Activated naive CD4-positive, alpha-beta T cell treated with anti-CD3 and anti-CD28 coated beads, Interleukin-2, amount 10 ng/mL, durations not matched to agents 7 days and 5 days (primary cell): ENCODE measurements at regions not wholly inside any gene's neighbourhood (a gene's known extent, or its start where the extent isn't known, plus 50 kb on each side); places are given as distances from the start of the nearest gene placed in this dataset.

Source experiments
- CTCF ChIA-PET: fragments of 350-600 bp; sonication (Branson Sonifier 250); formaldehyde crosslinking; loops from one replicate; lab custom pipeline; 2021; ENCODE audit warnings: antibody characterized with exemption; lab: Charles Lee
- DNase-seq: peaks from one replicate; pipeline ENCODE4 v3.0.0-alpha.2; 2020
- H3K27ac Mint-ChIP-seq: one replicate; pipeline ENCODE4 v1.8.0; 2021; ENCODE audit warnings: mild to moderate bottlenecking, moderate library complexity, mixed read lengths
- H3K27me3 Mint-ChIP-seq: one replicate; pipeline ENCODE4 v1.8.0; 2021; ENCODE audit warnings: mild to moderate bottlenecking, mixed read lengths
- H3K36me3 Mint-ChIP-seq: one replicate; pipeline ENCODE4 v1.8.0; 2021; ENCODE audit warnings: mixed read lengths
- H3K4me1 Mint-ChIP-seq: one replicate; pipeline ENCODE4 v1.8.0; 2021; ENCODE audit warnings: mixed read lengths
- H3K4me3 Mint-ChIP-seq: one replicate; pipeline ENCODE4 v1.8.0; 2021; ENCODE audit warnings: mild to moderate bottlenecking, moderate library complexity, mixed read lengths
- H3K9me3 Mint-ChIP-seq: one replicate; pipeline ENCODE4 v1.8.0; 2021; ENCODE audit warnings: mixed read lengths

GRCh38 chr5:120035181-120035580 is 405.8 kb downstream of the FAM170A start:
- CTCF ChIA-PET: no interaction called here
- Mint-ChIP-seq H3K4me1 (no peaks in the 10 kb centered on the region), H3K9me3 (peaks cover 2% of the 10 kb centered on the region), H3K36me3 (no peaks in the 10 kb centered on the region), H3K4me3 (no peak overlapping the region), H3K27me3 (no peaks in the 10 kb centered on the region), H3K27ac (no peak overlapping the region)
- no peak for DNase-seq

DNA sequence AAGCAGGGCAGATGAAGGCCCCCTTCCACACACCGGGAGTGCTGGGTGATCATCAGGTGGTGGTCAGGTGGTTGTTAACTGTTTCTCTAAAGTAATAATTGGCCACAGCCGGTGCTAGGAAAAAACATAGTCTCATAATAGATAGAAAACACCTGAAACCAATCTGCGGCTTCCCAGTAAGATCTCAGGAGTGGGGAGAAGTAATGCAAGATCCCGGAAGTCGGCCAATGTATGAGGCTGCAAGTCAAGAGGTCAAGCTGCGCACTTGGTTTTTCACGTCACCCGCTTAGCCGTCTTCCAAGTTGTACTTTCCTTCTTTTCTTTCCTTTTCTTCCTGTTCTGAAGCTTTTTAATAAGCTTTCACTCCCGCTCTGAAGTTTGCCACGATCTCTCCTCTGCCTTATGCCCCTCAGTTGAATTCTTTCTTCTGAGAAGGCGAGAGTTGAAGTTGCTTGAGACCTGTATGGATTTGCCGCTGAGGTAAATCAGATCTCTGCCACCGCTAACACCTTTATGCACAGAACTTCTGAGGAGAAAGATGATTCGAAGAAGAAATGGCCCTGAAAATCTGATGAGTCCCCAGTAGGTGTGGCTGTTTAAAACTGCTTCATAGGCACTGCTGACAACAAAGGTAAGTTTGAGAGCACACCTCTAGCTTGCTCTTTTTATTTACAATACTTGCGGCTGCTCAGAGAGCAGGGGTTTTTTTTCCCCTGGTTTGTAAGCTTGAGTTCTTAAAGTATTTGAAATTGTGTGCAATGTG is 406.6 kb downstream of the FAM170A start:
- DNase-seq: no peak
- Mint-ChIP-seq H3K36me3 (no peaks in the 10 kb centered on the region), H3K27ac (no peak overlapping the region), H3K27me3 (no peaks in the 10 kb centered on the region), H3K4me1 (no peaks in the 10 kb centered on the region), H3K9me3 (peaks cover 2% of the 10 kb centered on the region), H3K4me3 (no peak overlapping the region)
- CTCF ChIA-PET: no interaction called here

DNA sequence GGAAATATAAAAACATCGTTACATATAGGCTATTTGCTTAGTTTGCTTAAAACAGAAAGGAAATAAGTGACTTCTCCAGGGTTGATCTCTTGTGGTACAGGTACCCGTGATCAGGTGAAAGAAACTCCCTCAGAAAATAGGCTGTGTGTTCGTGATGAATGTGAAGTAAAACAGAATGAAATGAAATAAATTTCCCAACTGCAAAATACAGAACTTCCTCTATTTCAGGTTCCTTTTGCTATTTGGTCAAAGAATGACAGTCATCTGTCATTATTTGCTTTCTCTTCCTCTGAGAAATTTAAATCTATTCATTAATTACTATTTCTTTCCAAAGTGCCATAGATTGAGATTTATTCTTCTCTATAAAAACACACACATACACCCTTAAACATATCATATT is 408.1 kb downstream of the FAM170A start:
- no peaks in the 10 kb centered on the region for H3K36me3 Mint-ChIP-seq
- no peak overlapping the region for H3K27ac Mint-ChIP-seq
- peaks cover 2% of the 10 kb centered on the region for H3K9me3 Mint-ChIP-seq
- H3K4me1 Mint-ChIP-seq: no peaks in the 10 kb centered on the region
- H3K27me3 Mint-ChIP-seq: no peaks in the 10 kb centered on the region
- DNase-seq: no peak
- CTCF ChIA-PET: no interaction called here
- no peak overlapping the region for H3K4me3 Mint-ChIP-seq

DNA sequence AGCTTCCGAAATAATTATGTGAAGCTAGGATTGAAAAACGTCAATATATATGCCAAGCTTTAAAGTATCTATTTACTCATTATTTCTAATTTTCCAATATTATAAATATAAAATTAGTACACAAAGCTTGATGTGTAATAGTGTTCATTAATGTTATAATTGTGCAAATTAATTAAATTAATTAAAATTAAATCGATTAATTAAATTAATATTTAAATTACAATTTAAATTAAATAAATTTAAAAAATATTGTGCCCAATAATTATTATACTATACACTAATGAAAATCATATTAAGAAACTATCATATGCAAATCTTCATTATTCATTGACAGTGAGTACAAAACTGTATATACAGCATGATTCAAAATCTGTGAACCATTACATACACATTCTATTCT is 409.8 kb downstream of the FAM170A start:
- Mint-ChIP-seq H3K27me3 (no peaks in the 10 kb centered on the region), H3K4me1 (no peaks in the 10 kb centered on the region), H3K4me3 (no peak overlapping the region), H3K9me3 (peaks cover 2% of the 10 kb centered on the region), H3K27ac (no peak overlapping the region), H3K36me3 (no peaks in the 10 kb centered on the region)
- CTCF ChIA-PET: no interaction called here
- DNase-seq: no peak

DNA sequence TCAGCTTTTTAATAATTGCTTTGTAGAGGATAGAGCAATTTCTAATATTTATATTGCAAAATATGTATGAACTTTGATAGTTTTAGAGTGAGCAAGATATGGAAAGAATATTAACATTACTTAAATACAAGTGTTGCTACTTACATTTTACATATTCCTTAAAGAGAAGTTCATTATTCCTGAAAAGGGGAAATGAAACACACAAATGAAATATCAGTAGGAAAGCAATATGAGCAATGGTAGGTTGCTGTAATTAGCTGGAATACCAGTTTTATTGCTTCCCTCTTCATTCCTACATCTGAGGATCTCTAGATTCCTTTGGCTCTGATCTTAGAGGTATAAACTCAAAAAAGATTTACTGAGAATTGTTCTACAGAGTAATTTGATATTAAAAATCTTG is 414.1 kb downstream of the FAM170A start:
- Mint-ChIP-seq H3K27me3 (no peaks in the 10 kb centered on the region), H3K9me3 (peaks cover 4% of the 10 kb centered on the region), H3K36me3 (no peaks in the 10 kb centered on the region), H3K4me3 (no peak overlapping the region), H3K27ac (no peak overlapping the region), H3K4me1 (no peaks in the 10 kb centered on the region)
- CTCF ChIA-PET: no interaction called here
- DNase-seq: no peak

DNA sequence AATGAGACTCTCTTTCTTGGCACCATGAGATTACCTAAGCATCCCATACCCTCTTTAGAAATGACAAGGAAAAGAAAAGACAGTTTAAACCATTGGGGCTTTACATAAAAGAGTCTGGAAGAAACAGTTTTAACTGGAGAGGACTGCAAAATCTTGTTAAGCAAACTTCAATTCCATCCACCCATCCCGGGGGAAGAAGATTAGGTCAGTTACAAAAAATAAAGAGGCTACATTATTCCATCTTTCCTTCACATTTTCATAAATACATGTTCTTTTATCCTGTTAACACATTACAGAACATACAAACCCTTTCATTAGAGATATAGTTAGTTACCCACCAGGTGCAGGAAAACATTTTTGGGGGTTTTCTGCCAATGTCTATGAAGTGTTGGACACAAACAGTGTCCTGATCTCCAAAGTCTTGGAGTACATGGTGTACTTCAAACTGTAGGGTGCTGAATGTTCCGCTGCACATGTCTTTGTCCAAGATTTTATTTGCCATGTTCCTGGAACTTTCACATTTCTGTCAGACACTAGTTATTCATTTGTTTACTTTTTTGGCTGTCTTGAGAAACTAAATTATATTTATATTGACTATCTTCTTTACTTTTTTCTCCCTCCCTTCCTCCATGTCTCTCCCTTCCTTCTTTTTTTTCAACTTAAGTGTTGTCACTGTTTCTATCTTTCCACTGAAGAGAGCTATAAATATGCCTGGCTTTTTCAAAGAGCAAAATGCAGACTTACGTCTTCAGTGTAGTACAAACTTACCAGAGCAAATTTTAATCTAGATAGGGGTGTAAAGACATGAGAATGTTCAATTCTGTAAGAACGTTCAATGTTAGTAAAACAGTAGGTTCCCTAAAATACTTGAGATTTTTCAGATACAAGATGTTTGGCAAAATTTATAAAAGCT is 410.9 kb upstream of the PRR16 start:
- CTCF ChIA-PET: no interaction called here
- H3K27me3 Mint-ChIP-seq: no peaks in the 10 kb centered on the region
- DNase-seq: no peak
- no peaks in the 10 kb centered on the region for H3K9me3 Mint-ChIP-seq
- no peaks in the 10 kb centered on the region for H3K4me1 Mint-ChIP-seq
- no peak overlapping the region for H3K27ac Mint-ChIP-seq
- no peaks in the 10 kb centered on the region for H3K36me3 Mint-ChIP-seq
- H3K4me3 Mint-ChIP-seq: no peak overlapping the region

DNA sequence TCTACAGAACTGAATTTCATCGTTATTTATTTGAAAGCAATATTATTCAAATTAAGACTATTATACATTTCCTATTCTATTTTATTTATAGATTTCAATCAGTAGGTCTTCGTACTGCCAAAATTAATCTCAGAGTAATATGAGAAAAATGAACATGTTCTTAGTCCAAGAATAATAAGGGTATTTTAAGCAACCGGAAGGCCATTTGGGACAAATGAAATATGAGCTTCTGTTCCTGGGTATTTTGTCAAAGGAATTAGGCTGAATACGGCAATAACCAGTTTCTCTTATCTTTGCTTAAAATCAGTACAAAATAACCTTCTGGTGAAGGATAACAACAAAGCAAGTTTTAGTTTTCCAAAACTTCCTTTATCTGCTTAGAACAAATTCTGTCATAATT is 410.3 kb upstream of the PRR16 start:
- Mint-ChIP-seq H3K4me3 (no peak overlapping the region), H3K27ac (no peak overlapping the region), H3K4me1 (no peaks in the 10 kb centered on the region), H3K36me3 (no peaks in the 10 kb centered on the region), H3K27me3 (no peaks in the 10 kb centered on the region), H3K9me3 (no peaks in the 10 kb centered on the region)
- DNase-seq: no peak
- CTCF ChIA-PET: no interaction called here

DNA sequence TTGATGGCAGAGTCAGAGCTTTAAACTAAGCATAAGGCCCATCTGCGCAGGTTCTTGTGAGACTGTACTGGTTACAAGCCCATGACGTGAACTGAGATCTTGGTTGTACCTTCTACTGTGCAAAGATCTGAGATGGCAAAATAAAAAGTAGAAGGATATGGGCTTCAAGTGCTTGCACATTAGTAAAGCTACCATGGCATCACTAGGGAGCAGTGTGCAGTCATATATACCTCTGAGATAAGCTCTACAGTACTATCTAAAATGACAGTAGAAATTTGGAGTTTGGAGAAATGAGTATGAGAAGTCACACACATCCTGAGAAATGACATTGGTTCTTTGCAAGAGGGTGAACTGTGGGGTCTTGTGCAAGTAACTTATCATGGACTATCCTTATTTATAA is 408.2 kb upstream of the PRR16 start:
- CTCF ChIA-PET: no interaction called here
- H3K27ac Mint-ChIP-seq: no peak overlapping the region
- no peak for DNase-seq
- no peaks in the 10 kb centered on the region for H3K36me3 Mint-ChIP-seq
- no peak overlapping the region for H3K4me3 Mint-ChIP-seq
- H3K4me1 Mint-ChIP-seq: no peaks in the 10 kb centered on the region
- no peaks in the 10 kb centered on the region for H3K9me3 Mint-ChIP-seq
- no peaks in the 10 kb centered on the region for H3K27me3 Mint-ChIP-seq

- H3K4me3 Mint-ChIP-seq: no peak overlapping the region
- H3K4me1 Mint-ChIP-seq: no peaks in the 10 kb centered on the region
- CTCF ChIA-PET: no interaction called here
- H3K9me3 Mint-ChIP-seq: no peaks in the 10 kb centered on the region
- H3K27me3 Mint-ChIP-seq: no peaks in the 10 kb centered on the region
- no peak for DNase-seq
- no peaks in the 10 kb centered on the region for H3K36me3 Mint-ChIP-seq
- no peak overlapping the region for H3K27ac Mint-ChIP-seq
Measured at GRCh38 chr5:120062515-120062917, 401.6 kb upstream of the PRR16 start.

- no peak overlapping the region for H3K27ac Mint-ChIP-seq
- DNase-seq: no peak
- CTCF ChIA-PET: no interaction called here
- no peak overlapping the region for H3K4me3 Mint-ChIP-seq
- H3K36me3 Mint-ChIP-seq: no peaks in the 10 kb centered on the region
- H3K9me3 Mint-ChIP-seq: no peaks in the 10 kb centered on the region
- H3K27me3 Mint-ChIP-seq: no peaks in the 10 kb centered on the region
- no peaks in the 10 kb centered on the region for H3K4me1 Mint-ChIP-seq
Measured at GRCh38 chr5:120072068-120072761, 391.9 kb upstream of the PRR16 start.

- Mint-ChIP-seq H3K4me1 (no peaks in the 10 kb centered on the region), H3K4me3 (no peak overlapping the region), H3K36me3 (no peaks in the 10 kb centered on the region), H3K27me3 (no peaks in the 10 kb centered on the region), H3K27ac (no peak overlapping the region), H3K9me3 (no peaks in the 10 kb centered on the region)
- DNase-seq: no peak
- CTCF ChIA-PET: no interaction called here
Measured at GRCh38 chr5:120073722-120074121, 390.4 kb upstream of the PRR16 start.

GRCh38 chr5:120080781-120081180 is 383.3 kb upstream of the PRR16 start:
- no peak overlapping the region for H3K27ac Mint-ChIP-seq
- no peaks in the 10 kb centered on the region for H3K27me3 Mint-ChIP-seq
- H3K9me3 Mint-ChIP-seq: no peaks in the 10 kb centered on the region
- no peak for DNase-seq
- H3K36me3 Mint-ChIP-seq: no peaks in the 10 kb centered on the region
- no peak overlapping the region for H3K4me3 Mint-ChIP-seq
- CTCF ChIA-PET: no interaction called here
- H3K4me1 Mint-ChIP-seq: no peaks in the 10 kb centered on the region

DNA sequence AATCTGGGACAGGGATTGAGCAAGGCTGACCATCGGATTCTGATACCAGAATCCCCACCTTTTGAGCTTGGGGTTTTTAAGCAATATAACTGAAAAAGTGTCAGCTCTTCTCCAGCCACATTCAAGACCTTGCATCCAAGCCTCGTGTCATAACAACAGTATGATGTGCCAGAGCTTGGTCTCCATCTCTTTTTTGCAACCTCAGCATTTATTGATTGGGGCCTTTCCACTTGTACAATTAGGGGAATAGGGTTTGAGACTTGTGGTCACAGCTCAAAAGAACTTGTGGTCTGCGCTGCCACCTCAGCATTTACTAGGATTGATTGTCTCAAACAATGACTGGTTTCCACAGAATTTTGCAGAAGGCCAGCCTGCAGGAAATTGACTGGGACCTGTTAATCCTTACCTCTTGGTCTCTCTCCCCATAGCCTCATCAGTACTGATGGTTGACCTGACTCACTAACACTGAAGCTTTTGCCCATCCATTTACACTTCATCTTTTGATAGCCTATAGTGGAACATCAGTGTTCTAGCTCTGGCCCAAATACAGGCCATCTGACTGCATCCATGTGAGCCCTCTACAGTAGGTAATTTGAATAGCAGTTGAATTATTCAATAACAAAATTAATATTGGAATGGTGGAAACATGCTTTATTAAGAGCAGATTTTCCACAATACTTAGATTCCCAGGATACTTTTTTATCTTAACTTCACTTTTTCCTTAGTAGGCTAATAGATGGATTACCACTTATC is 381.6 kb upstream of the PRR16 start:
- Mint-ChIP-seq H3K36me3 (no peaks in the 10 kb centered on the region), H3K27ac (no peak overlapping the region), H3K27me3 (no peaks in the 10 kb centered on the region), H3K9me3 (no peaks in the 10 kb centered on the region), H3K4me1 (no peaks in the 10 kb centered on the region), H3K4me3 (no peak overlapping the region)
- CTCF ChIA-PET: no interaction called here
- DNase-seq: no peak
